NCI-H460 (cell line): ENCODE measurements at regions not wholly inside any gene's neighbourhood (a gene's known extent, or its start where the extent isn't known, plus 50 kb on each side); places are given as distances from the start of the nearest gene placed in this dataset.
"Not testable (repeated sequence)": the region's sequence is repeated elsewhere in the genome, so short reads cannot be mapped to it uniquely, and the experiment has no call there.

Experiments used
- DNase-seq: peaks from one replicate; pipeline ENCODE4 v3.0.0-alpha.2; 2016; ENCODE audit warnings: low read depth; ENCODE audit errors: extremely low read depth

DNA sequence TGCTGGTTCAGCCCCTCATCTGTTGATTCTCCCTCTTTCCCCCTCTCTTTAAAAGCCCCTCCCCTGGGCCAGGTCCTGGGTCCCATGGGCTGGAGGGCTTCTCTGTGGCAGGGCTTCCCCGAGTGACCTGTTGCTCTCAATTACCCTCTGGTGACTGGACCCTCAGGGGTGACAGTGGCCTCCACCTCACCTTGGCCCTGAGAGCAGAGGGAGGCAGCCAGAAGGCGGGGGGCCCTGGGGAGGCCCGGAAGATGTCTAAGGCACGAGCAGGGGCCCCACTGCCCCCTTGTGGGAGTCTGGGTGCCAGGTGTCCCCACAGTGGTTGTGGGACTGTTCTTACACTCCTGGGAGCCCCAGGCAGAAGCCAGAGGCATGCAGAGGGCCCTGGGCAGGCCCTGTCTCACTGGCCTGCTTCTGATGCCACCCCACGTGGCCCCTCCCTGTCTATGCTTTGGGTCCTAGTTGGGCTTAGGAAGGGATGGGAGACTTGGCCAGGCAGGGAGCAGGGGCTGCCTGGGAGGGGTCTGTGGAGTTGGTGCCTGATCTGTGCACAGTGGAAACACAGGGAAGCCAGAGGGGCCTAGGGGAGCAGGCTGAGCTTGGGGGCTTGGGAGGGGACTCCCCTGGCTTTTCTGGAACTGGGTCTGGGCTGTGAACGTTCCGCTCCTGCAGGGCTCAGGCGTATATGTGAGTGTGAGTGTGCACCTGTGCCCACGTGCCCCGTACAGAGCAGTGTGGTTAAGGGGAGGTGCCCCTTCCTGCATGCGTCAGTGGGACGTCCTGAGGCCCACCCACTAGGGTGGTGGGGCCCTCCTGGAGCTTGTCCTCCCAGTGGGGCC, 179.7 kb downstream of the TMEM121 start:
- DNase-seq = not testable (repeated sequence)

DNA sequence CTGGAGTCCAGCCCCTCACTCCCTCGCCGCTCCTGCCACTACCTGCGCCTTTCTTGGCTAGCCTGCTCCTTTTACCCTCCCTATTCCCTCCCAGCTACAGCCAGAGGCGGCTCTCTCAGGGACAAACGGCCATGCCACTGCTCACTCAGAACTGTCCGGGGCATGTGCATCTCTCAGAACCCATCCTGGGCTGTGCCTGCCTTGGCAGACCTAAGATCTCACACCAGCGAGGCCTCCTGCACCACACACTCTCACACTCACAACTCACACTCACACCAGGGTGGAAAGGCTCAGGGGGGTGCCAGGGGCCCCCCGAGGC, 180.3 kb downstream of the TMEM121 start:
- DNase-seq = not testable (repeated sequence)

DNA sequence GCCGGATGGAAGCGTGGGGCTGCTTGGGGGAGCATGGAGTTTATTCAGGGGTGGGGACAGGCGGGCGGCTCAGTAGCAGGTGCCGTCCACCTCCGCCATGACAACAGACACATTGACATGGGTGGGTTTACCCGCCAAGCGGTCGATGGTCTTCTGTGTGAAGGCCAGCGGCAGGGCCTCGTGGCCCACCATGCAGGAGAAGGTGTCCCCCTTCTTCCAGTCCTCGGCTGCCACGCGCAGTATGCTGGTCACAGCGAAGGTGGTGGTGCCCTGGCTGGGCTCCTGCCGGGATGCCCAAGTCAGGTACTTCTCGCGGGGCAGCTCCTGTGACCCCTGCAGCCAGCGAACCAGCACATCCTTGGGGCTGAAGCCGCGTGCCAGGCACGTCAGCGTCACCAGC, 180.7 kb downstream of the TMEM121 start:
- not testable (repeated sequence) for DNase-seq

DNA sequence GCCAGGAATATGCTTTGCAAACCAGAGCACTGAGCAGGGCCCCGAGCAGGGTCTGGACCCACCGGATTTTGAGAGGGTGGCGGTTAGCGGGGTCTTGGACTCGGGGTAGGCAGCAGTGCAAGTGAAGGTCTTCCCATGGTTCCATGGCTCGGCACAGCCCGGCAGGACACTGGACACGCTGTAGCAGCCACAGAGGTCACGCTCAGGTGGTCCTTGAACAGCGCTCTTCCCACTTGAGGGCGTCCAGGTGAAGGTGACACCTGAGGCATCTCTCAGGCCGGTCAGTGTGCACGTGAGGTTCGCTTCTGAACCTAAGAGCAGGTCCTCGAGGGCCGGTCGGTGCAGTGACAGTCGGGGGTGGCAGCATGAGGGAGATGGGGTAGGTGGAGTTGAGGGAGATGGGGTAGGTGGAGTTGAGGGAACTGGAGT, 181.4 kb downstream of the TMEM121 start:
- not testable (repeated sequence) for DNase-seq

DNA sequence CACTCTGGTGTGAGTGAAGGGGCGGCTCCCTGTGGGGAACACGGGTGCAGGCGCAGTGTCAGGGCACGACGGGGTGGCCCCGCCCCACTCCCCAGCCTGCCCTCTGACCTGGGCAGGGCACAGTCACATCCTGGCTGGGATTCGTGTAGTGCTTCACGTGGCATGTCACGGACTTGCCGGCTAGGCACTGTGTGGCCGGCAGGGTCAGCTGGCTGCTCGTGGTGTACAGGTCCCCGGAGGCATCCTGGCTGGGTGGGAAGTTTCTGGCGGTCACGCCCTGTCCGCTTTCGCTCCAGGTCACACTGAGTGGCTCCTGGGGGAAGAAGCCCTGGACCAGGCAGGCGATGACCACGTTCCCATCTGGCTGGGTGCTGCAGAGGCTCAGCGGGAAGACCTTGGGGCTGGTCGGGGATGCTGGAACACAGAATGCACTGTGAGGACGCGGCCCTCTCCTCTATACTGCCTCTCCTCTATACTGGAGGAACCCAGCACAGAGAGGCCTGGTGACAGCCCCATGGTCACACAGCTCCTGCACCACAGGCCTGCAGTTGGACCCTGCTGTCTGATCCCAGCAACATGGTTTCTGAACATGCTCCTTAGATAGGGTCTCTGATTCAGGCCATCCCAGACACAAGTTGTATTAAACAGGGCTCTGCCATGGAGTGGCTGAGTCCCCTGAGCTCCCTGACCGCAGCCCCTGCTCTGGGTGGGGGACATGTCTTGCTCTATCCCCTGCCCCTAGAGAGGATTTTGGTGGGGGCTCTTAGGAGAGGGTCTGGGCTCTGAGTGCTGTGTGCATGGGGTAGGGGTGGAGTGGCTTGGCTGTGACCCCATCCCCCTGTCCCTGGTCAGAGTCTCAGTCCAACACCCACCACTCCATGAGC, 182.1 kb downstream of the TMEM121 start:
- not testable (repeated sequence) for DNase-seq

DNA sequence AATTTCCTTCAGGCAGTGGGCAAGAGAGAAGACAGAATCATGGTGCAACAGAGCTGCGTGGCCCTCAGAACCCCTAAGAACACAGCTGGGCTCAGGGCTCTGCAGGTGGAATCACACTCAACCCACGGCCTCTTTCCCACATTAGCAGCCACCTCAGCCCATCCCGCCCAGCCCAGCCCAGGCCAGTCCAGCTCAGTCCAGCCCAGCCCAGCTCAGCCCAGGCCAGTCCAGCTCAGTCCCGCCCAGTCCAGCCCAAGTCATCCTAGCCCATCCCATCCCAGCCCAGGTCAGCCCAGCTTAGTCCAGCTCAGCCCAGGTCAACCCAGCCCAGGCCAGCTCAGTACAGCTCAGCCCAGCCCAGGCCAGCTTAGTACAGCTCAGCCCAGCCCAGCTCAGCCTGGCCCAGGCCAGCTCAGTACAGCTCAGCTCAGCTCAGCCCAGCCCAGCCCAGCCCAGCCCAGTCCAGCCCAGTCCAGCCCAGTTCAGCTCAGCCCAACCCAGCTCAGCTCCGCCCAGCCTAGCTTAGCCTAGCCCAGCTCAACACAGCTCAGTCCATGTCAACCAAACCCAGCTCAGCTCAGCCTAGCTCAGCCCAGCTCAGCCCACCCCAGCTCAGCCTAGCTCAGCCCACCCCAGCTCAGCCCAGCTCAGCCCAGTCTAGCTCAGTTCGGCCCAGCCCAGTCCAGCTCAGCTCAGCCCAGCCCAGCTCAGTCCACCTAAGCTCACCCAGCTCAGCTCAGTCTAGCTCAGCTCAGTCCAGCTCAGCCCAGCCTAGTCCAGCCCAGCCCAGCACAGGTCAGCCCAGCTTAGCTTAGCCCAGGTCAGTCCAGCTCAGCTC, 183.1 kb downstream of the TMEM121 start:
- no peak for DNase-seq

DNA sequence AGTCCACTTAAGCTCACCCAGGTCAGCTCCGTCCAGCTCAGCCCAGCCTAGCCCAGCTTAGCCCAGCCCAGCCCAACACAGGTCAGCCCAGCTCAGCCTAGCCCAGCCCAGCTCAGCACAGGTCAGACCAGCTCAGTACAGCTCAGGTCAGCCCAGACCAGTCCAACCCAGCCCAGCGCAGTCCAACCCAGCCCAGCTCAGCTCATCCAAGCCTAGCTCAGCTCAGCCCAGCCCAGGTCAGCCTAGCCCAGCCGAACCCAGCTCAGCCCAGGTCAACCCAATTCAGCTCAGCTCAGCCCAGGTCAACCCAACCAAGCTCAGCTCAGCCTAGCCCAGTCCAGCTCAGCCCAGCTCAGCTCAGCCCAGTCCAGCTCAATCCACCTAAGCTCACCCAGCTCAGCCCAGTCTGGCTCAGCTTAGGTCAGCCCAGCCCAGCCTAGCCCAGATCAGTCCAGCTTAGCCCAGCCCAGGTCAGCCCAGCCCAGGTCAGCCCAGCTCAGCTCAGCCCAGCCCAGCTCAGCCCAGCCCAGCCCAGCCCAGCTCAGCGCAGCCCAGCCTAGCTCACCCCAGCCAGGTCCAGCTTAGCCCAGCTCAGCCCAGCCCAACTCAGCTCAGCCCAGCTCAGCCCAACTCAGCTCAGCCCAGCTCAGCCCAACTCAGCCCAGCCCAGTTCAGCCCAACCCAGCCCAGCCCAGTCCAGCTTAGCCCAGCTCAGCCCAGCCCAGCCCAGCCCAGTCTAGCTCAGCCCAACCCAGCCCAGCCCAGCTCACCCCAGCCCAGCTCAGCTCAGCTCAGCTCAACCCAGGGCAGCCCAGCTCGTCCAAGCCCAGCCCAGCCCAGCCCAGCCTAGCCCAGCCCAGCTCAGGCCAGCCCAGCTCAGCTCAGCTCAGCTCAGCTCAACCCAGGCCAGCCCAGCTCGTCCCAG, 184.0 kb downstream of the TMEM121 start:
- DNase-seq = no peak

DNA sequence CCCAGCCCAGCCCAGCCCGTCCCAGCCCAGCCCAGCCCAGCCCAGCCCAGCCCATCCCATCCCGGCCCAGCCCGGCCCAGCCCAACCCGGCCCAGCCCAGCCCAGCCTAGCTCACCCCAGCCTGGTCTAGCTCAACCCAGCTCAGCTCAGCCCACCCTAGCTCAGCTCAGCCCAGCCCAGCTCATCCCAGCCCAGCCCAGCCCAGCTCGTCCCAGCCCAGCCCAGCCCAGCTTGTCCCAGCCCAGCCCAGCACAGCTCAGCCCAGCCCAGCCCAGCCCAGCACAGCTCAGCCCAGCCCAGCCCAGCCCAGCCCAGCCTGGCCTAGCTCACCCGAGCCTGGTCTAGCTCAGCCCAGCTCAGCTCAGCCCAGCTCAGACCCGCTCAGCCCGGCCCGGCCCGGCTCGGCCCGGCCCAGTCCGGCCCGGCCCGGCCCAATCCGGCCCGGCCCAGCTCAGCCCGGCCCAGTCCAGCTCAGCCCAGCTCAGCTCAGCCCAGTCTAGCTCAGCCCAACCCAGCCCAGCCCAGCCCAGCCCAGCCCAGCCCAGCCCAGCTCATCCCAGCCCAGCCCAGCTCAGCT, 184.7 kb downstream of the TMEM121 start:
- no peak for DNase-seq

DNA sequence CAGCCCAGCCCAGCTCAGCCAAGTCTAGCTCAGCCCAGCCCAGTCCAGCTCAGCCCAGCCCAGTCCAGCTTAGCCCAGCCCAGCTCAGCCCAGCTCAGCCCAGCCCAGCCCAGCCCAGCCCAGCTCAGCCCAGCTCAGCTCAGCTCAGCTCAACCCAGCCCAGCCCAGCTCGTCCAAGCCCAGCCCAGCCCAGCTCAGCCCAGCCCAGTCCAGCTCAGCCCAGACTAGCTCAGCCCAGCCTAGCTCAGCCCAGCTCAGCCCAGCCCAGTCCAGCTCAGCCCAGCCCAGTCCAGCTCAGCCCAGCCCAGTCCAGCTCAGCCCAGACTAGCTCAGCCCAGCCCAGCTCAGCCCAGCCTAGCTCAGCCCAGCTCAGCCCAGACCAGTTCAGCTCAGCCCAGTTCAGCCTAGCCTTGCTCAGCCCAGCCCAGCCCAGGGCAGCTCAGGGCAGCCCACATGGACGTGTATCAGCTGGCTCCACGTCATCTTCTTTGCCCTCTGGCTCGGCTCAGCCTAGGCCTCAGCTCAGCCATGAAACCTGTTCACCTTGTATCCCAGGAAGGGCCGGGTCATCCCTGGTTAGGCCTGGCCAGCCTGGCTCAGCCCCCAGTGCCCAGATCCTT, 185.6 kb downstream of the TMEM121 start:
- DNase-seq = no peak

DNA sequence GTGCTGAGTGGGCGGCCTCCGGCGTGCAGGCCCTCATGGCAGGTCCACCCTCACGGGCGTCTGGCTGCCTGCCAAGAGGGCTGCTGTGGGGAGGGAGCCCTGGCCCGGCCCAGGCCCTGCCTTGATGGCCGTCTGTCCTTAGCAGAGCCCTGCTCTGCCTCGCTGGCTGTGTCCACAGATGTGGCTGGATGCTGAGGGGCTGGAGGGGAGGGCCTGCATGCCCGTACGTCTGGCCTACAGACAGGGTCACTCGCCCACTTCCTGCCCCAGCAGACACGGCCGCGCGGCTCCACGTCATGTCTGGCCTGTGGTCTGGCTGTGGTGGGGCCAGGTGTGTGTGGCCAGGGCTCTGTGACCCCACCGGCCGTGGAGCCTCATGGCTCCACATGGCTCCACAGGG, 186.3 kb downstream of the TMEM121 start:
- DNase-seq = not testable (repeated sequence)

DNA sequence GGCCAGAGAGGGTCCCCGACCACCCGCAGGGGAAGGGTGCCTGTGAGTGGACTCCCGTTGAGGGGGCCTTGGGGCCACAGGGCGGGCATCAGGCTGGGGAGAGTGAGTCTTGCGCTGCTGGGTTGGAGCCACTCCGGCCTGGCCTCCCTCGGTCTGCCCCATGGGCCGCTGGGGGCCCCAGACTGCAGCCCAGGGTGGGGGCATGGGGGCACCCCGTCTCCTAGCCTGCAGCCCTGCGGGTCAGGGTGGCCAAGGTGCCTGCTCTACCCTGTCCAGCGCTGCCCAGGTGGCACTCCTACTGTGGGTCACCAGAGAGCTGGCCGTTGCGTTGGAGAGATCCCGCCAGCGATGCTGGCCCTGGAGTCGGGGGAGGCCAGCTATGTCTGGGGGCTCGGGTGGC, 186.8 kb downstream of the TMEM121 start:
- DNase-seq = not testable (repeated sequence)

DNA sequence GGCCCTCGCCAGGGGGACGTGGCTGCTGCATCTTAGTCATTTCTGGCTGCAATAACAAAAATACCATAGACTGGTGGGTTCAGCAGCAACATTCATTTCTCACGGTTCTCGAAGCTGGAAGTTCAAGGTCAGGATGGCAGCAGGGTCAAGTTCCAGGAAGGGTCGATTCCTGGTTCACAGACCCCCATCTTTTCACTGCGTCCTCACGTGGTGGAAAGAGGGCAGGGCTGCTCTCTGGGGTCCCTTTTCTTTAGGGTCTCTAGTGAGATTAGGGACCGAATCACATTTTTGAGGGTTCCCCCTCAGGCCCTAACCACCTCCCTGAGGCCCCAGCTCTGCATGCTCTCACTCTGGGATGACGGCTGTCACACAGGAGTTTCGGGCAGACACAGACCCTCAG, 187.5 kb downstream of the TMEM121 start:
- not testable (repeated sequence) for DNase-seq

DNA sequence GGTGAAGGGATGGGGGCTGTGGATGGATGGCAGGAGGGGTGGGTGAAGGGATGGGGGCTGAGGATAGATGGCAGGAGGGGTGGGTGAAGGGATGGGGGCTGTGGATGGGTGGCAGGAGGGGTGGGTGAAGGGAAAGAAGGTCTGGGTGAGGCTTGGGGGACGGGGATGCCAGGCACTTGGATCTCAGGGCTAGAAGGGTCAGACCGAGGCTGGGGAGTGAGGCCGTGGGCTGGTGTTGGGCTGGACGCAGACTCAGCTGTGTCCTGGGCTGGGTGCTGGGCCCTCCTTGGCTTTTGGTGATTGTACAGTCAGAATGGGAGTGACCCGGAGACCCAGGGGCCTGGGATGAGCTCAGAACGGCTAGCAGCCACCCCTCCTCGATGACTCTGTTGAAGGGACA, 192.4 kb downstream of the TMEM121 start:
- not testable (repeated sequence) for DNase-seq

DNA sequence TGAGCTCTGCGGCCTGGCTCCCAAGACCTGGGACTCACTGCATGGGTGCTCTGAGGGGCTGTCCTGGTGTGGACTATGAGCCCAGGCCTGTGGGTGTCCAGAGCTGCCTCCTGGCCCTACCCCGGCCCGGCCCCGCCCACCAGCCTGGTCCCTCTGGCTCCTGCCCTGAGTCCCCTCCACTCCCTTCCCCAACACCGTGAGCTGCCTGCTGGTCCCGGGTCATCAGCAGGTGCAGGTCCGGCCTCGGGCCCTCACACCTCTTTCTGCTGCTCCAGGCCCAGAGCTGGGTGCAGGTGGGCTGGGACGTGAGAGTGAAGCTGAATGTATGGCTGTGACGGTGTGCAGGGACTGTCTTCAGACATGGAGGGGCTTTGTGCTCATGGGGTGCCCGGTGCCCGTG, 193.7 kb downstream of the TMEM121 start:
- DNase-seq = not testable (repeated sequence)

DNA sequence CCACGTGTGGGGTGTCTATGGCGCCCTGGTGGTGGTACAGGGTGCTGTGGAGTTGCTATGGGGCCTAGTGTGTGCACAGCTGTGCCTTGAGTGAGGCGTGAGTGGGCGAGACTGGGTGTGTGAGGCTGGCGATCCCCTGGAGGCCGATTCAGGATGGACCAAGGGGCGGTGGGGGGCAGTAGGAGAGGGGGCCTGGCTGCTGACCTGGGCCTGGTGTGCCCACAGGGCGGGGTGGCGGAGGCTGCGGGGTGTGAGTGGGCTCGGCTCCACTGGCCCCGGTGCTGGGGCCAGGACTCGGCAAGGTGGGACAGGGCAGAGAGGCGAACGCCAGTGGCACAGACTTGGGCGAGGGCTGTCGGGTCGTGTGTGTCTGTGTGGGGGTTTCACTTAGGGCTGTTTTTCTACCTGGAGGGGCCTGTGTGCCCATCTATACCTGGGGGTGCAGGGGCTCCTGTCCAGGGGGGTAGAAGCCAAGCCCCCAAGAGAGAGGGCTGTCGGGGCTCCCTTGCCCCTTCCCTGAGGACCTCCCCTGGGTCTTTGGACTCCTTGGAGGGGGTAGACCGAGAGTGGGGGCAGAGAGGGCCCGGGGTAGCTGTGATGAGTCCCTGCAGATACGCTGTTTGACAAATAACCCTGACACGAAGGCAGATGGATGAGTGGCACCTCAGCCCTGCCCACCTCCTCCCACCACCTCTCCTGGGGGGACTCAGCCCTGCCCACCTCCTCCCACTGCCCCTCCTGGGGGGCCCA, 194.6 kb downstream of the TMEM121 start:
- DNase-seq = not testable (repeated sequence)

DNA sequence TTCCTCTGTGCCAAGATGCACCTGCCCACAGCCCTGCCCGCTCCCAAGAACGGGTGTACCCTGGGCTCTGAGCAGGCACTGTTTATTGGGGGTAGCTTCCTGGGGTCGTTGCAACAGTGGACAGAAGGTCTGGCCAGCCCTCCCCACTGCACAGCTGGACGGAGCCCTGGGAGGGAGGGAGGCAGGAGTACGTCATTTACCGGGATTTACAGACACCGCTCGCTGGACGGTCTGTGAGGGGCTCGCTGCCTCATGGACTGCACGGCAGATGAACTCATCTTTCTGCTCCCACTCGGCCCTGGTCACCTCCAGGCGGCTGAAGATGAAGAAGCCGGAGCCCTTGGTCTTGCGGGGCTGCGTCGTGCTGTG, 195.2 kb downstream of the TMEM121 start:
- not testable (repeated sequence) for DNase-seq

DNA sequence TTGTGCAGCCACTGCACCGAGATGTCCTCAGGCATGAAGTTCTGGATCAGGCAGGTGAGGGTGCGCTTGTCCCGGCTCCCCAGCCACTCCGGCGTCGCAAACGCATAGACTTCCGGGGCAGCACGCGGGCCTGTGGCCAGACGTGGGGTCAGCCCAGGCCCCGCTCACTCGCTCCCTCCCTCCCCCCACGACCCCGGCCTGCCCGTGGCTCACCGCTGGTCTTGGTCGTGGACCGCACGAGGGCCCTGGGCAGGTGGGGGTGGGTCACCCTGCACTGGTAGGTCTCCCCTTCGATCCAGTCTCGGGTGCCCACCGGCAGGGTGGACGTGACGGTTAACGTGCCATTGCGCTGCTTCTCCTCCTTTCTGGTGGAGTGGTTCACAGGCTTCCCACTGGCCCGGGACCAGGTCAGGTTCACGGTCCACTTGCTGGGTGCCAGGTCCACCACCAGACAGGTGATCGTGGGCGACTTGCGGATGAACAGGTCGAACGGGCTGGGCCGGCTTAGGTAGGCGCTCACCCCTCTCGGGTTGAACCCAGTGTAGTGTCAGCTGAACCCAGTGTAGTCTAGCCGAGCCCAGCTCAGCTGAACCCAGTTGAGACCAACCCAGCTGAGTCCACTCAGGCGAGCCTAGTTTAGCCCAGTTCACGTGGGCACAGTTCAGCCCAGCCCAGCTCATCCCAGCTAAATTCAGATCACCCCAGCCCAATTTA, 195.8 kb downstream of the TMEM121 start:
- DNase-seq = not testable (repeated sequence)

DNA sequence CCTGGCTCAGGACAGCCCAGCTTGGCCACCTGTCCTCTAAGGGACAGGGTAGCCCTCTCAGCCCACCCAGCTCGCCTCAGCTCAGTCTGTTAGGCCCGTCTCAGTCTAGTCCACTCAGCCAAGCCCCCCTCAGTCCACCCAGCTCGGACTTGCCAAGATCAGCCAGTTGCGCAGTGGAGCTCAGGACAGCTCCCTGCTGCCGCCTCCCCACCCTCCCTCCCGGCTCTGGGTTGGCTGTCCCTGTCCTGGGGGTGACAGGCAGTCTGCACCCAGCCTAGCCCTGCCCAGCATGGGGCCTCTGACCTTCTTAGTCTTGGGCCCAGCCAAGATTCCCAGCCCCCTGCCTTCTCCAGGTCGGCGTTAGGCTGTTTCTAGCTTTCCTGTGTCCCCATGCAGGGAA, 196.9 kb downstream of the TMEM121 start:
- not testable (repeated sequence) for DNase-seq
